ENCODE measurements at regions not wholly inside any gene's neighbourhood (a gene's known extent, or its start where the extent isn't known, plus 50 kb on each side); places are given as distances from the start of the nearest gene placed in this dataset.
"Not testable (repeated sequence)": the region's sequence is repeated elsewhere in the genome, so short reads cannot be mapped to it uniquely, and the experiment has no call there.

DNA sequence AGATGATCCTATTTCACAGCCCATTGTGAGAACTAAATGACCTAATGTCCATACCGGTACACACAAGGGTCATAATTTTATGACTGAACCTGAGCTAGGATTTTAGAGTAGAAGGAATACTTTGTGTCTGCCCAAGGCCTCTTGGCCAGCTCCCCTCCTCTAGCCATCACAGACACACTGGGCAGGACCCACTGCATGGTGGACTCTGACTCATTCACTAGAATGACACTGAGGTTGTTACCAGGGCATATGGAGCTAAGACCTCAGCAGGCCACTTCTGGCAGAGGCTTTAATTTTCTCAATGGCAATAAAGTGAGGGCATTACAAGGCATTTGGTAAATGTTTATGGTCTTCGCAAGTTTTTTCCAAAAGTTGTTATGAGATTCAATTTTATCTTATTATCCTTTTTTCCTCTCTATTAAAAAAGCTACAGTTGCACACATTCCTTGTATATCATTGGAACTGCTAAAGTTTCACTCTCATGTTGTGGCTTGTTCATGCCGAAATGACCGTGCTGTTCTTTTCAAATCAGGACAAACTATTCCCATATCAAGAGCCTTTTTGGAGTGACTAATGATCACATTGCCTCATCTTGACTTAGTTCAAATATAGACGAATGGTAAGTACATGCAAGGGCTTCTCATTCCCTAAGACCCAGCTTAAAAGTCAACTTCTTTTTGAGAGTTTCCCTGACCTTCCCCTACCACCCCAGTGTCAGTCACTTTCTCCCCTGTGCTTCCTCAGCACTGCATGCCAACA lies 595.7 kb downstream of the ACTL7B start:
- no peaks in the 10 kb centered on the region for H3K36me3 Mint-ChIP-seq (ENCODE audit: insufficient read depth, unreplicated experiment)
- no peak for TF ChIP-seq CTCF (IDR thresholded peaks at IDR 0.05; ENCODE audit: unreplicated experiment)
- CTCF ChIA-PET: no interaction called here
- no peaks in the 10 kb centered on the region for H3K4me1 Mint-ChIP-seq (ENCODE audit: low read depth, unreplicated experiment)
- H3K9me3 Mint-ChIP-seq (ENCODE audit: low read depth, unreplicated experiment): no peaks in the 10 kb centered on the region
- no peak overlapping the region for H3K4me3 Mint-ChIP-seq (ENCODE audit: low read depth, unreplicated experiment)
- intact Hi-C loops (cut with micrococcal nuclease; ENCODE audit: unreplicated experiment): no loop called here
- DNase-seq: no peak
- H3K27ac Mint-ChIP-seq (ENCODE audit: unreplicated experiment): no peak overlapping the region
- no peaks in the 10 kb centered on the region for H3K27me3 Mint-ChIP-seq (ENCODE audit: unreplicated experiment)
- no TSS peak for BruUV-seq (replicated peaks)

- Mint-ChIP-seq H3K36me3 (ENCODE audit: insufficient read depth, unreplicated experiment) (no peaks in the 10 kb centered on the region), H3K9me3 (ENCODE audit: low read depth, unreplicated experiment) (no peaks in the 10 kb centered on the region), H3K4me3 (ENCODE audit: low read depth, unreplicated experiment) (no peak overlapping the region), H3K27me3 (ENCODE audit: unreplicated experiment) (no peaks in the 10 kb centered on the region), H3K4me1 (ENCODE audit: low read depth, unreplicated experiment) (no peaks in the 10 kb centered on the region), H3K27ac (ENCODE audit: unreplicated experiment) (no peak overlapping the region)
- CTCF ChIA-PET: no interaction called here
- intact Hi-C loops (cut with micrococcal nuclease; ENCODE audit: unreplicated experiment): no loop called here
- DNase-seq: no peak
- BruUV-seq (replicated peaks): no TSS peak
- TF ChIP-seq CTCF (IDR thresholded peaks at IDR 0.05; ENCODE audit: unreplicated experiment): no peak
Observed at GRCh38 chr9:108258640-108259039, 597.1 kb downstream of the ACTL7B start.

- Mint-ChIP-seq H3K4me1 (ENCODE audit: low read depth, unreplicated experiment) (no peaks in the 10 kb centered on the region), H3K9me3 (ENCODE audit: low read depth, unreplicated experiment) (no peaks in the 10 kb centered on the region), H3K4me3 (ENCODE audit: low read depth, unreplicated experiment) (no peak overlapping the region), H3K36me3 (ENCODE audit: insufficient read depth, unreplicated experiment) (no peaks in the 10 kb centered on the region), H3K27me3 (ENCODE audit: unreplicated experiment) (no peaks in the 10 kb centered on the region), H3K27ac (ENCODE audit: unreplicated experiment) (no peak overlapping the region)
- BruUV-seq (replicated peaks): no TSS peak
- DNase-seq: no peak
- no peak for TF ChIP-seq CTCF (IDR thresholded peaks at IDR 0.05; ENCODE audit: unreplicated experiment)
- CTCF ChIA-PET: no interaction called here
- intact Hi-C loops (cut with micrococcal nuclease; ENCODE audit: unreplicated experiment): no loop called here
Observed at GRCh38 chr9:108257382-108257781, 598.4 kb downstream of the ACTL7B start.

GRCh38 chr9:108254236-108254635 lies 601.5 kb downstream of the ACTL7B start:
- H3K4me1 Mint-ChIP-seq (ENCODE audit: low read depth, unreplicated experiment): no peaks in the 10 kb centered on the region
- H3K9me3 Mint-ChIP-seq (ENCODE audit: low read depth, unreplicated experiment): no peaks in the 10 kb centered on the region
- BruUV-seq (replicated peaks): no TSS peak
- intact Hi-C loops (cut with micrococcal nuclease; ENCODE audit: unreplicated experiment): no loop called here
- CTCF ChIA-PET: interaction anchor here (0.6 kb wide), 1 partner anchor 23 kb away, joined by 3 read pairs; no protein-coding TSS in a partner anchor
- DNase-seq: no peak
- no peaks in the 10 kb centered on the region for H3K36me3 Mint-ChIP-seq (ENCODE audit: insufficient read depth, unreplicated experiment)
- H3K4me3 Mint-ChIP-seq (ENCODE audit: low read depth, unreplicated experiment): no peak overlapping the region
- no peak overlapping the region for H3K27ac Mint-ChIP-seq (ENCODE audit: unreplicated experiment)
- H3K27me3 Mint-ChIP-seq (ENCODE audit: unreplicated experiment): no peaks in the 10 kb centered on the region
- TF ChIP-seq CTCF (IDR thresholded peaks at IDR 0.05; ENCODE audit: unreplicated experiment): no peak

GRCh38 chr9:108247391-108247790 lies 608.4 kb downstream of the ACTL7B start:
- H3K4me3 Mint-ChIP-seq (ENCODE audit: low read depth, unreplicated experiment); BruUV-seq (replicated peaks); H3K9me3 Mint-ChIP-seq (ENCODE audit: low read depth, unreplicated experiment); H3K36me3 Mint-ChIP-seq (ENCODE audit: insufficient read depth, unreplicated experiment); CTCF ChIA-PET; DNase-seq; H3K27ac Mint-ChIP-seq (ENCODE audit: unreplicated experiment); intact Hi-C loops (cut with micrococcal nuclease; ENCODE audit: unreplicated experiment); H3K27me3 Mint-ChIP-seq (ENCODE audit: unreplicated experiment); H3K4me1 Mint-ChIP-seq (ENCODE audit: low read depth, unreplicated experiment): not testable (repeated sequence)
